Panc1 (cell line): ENCODE measurements at regions not wholly inside any gene's neighbourhood (a gene's known extent, or its start where the extent isn't known, plus 50 kb on each side); places are given as distances from the start of the nearest gene placed in this dataset.

Source experiments
- ATAC-seq: fragments of 200-7000 bp; cut with Tn5 transposase; 2 replicates; pipeline ENCODE4 v1.9.1; 2020; ENCODE audit warnings: mild to moderate bottlenecking, moderate library complexity
- BruUV-seq: library from RNA; stranded (reverse); fragments of 400-500 nt; replicated peaks from 2 replicates; lab custom pipeline; 2021; lab: Mats Ljungman, UMichigan
- CTCF ChIA-PET: fragments of 300-600 bp; sonication (Branson Sonifier 250); formaldehyde crosslinking; loops from one replicate; lab custom pipeline; 2022; ENCODE audit warnings: antibody characterized with exemption; lab: Charles Lee
- POLR2A ChIA-PET: fragments of 300-600 bp; sonication (Branson Sonifier 250); formaldehyde crosslinking; loops from one replicate; lab custom pipeline; 2022; ENCODE audit warnings: antibody characterized with exemption; lab: Charles Lee
- DNase-seq: peaks from one replicate; pipeline ENCODE4 v3.0.0-alpha.2; 2010; ENCODE audit warnings: low read depth, low spot score
- H3K27ac ChIP-seq: 2 replicates; pipeline ENCODE4 v1.5.1; 2011; ENCODE audit warnings: mild to moderate bottlenecking, low read length, inconsistent platforms
- H3K27me3 ChIP-seq: fragments of 200-500 bp; sonication (Bioruptor generic); 2 replicates; pipeline ENCODE4 v1.6.0; 2014; ENCODE audit warnings: low read length, inconsistent platforms; ENCODE audit not compliant: control insufficient read depth, insufficient read depth
- H3K36me3 ChIP-seq: fragments of 200-500 bp; sonication (Bioruptor generic); 2 replicates; pipeline ENCODE4 v1.5.1; 2014; ENCODE audit warnings: inconsistent platforms, mild to moderate bottlenecking, low read length, moderate library complexity; ENCODE audit not compliant: control insufficient read depth, insufficient read depth
- H3K4me1 ChIP-seq: 2 replicates; pipeline ENCODE4 v1.5.1; 2011; ENCODE audit warnings: inconsistent platforms, mild to moderate bottlenecking, low read length, moderate library complexity; ENCODE audit not compliant: control insufficient read depth, insufficient read depth
- H3K4me3 ChIP-seq, 2 experiments: 2 replicates each; pipeline ENCODE4 v1.5.1; 2011 to 2012; ENCODE audit warnings: low read depth in 2 of 2, low read length in 2 of 2, mild to moderate bottlenecking in 2 of 2, inconsistent platforms in 1 of 2, moderate library complexity in 1 of 2
- H3K9me3 ChIP-seq: fragments of 200-500 bp; sonication (Bioruptor generic); 2 replicates; pipeline ENCODE4 v1.5.1; 2014; ENCODE audit warnings: low read depth, mild to moderate bottlenecking, inconsistent platforms, low read length, moderate library complexity; ENCODE audit not compliant: control insufficient read depth, insufficient read depth
- CTCF ChIP-seq: fragments of 450-650 bp; IDR thresholded peaks from 2 replicates; pipeline ENCODE4 v1.5.1; 2017; ENCODE audit warnings: mild to moderate bottlenecking
- POLR2AphosphoS5 ChIP-seq: IDR thresholded peaks from 2 replicates; pipeline ENCODE4 v1.6.1; 2012; ENCODE audit warnings: mild to moderate bottlenecking, low read depth, low read length, moderate library complexity
- REST ChIP-seq, 2 experiments: IDR thresholded peaks; 2 replicates each; pipeline ENCODE4 v1.6.1; 2011 to 2012; ENCODE audit warnings: low read depth in 2 of 2, control low read depth in 1 of 2, low read length in 1 of 2, mild to moderate bottlenecking in 1 of 2, moderate library complexity in 1 of 2; ENCODE audit not compliant: insufficient read depth in 1 of 2
- SIN3A ChIP-seq: IDR thresholded peaks from 2 replicates; pipeline ENCODE4 v1.6.1; 2012; ENCODE audit warnings: low read depth, mild to moderate bottlenecking, low read length, moderate library complexity, borderline replicate concordance; ENCODE audit not compliant: insufficient read depth
- TCF7L2 ChIP-seq: IDR thresholded peaks from 2 replicates; pipeline ENCODE4 v1.6.1; 2011; ENCODE audit warnings: mild to moderate bottlenecking, low read depth, low read length, inconsistent platforms
- in situ Hi-C: cut with HindIII; loops from 2 replicates; pipeline ENCODE4 v1.10.0; 2016; ENCODE audit warnings: low sequenced_read_pairs, low pct_unique_long_range_greater_than_20kb
- intact Hi-C: fragments of 100-400 bp; cut with micrococcal nuclease; formaldehyde crosslinking; loops from one replicate; pipeline ENCODE4 v1.10.0; 2022; ENCODE audit not compliant: unreplicated experiment

- H3K9me3 ChIP-seq = no peaks in the 10 kb centered on the region
- no TSS peak for BruUV-seq
- DNase-seq = no peak
- in situ Hi-C loops = no loop called here
- intact Hi-C loops = no loop called here
- no peaks in the 10 kb centered on the region for H3K27me3 ChIP-seq
- H3K27ac ChIP-seq = no peak overlapping the region
- no peak for TF ChIP-seq CTCF
- no peak for TF ChIP-seq TCF7L2
- no peak for TF ChIP-seq POLR2AphosphoS5
- no peak for TF ChIP-seq REST (IDR thresholded peaks at IDR 0.05; ENCODE audit: insufficient read depth in 1 of 2, low read depth in 2 of 2, low read length in 1 of 2)
- TF ChIP-seq SIN3A = no peak
- H3K36me3 ChIP-seq = no peaks in the 10 kb centered on the region
- POLR2A ChIA-PET = no interaction called here
- CTCF ChIA-PET = interaction anchor here (0.7 kb wide), 1 partner anchor 60 kb away, joined by 3 read pairs; no protein-coding TSS in a partner anchor
- H3K4me3 ChIP-seq = no peak overlapping the region
- ATAC-seq = peak; percentile 65
- H3K4me1 ChIP-seq = no peaks in the 10 kb centered on the region
Observed at GRCh38 chr12:18165422-18165871, 75.5 kb upstream of the RERGL start.

GRCh38 chr12:18160901-18161300 is 70.9 kb upstream of the RERGL start:
- no peaks in the 10 kb centered on the region for H3K27me3 ChIP-seq
- H3K9me3 ChIP-seq = no peaks in the 10 kb centered on the region
- H3K4me3 ChIP-seq = no peak overlapping the region
- H3K36me3 ChIP-seq = no peaks in the 10 kb centered on the region
- no peak for TF ChIP-seq SIN3A
- TF ChIP-seq TCF7L2 = no peak
- TF ChIP-seq REST (IDR thresholded peaks at IDR 0.05; ENCODE audit: insufficient read depth in 1 of 2, low read depth in 2 of 2, low read length in 1 of 2) = no peak
- no peak for TF ChIP-seq CTCF
- TF ChIP-seq POLR2AphosphoS5 = no peak
- DNase-seq = no peak
- in situ Hi-C loops (no loop called here), intact Hi-C loops (no loop called here)
- no peak for ATAC-seq
- ChIA-PET CTCF (no interaction called here), POLR2A (no interaction called here)
- no peaks in the 10 kb centered on the region for H3K4me1 ChIP-seq
- no TSS peak for BruUV-seq
- no peak overlapping the region for H3K27ac ChIP-seq
